H1 (cell line): ENCODE measurements at regions not wholly inside any gene's neighbourhood (a gene's known extent, or its start where the extent isn't known, plus 50 kb on each side); places are given as distances from the start of the nearest gene placed in this dataset.

Experiments
- CTCF ChIA-PET: fragments of 300-600 bp; sonication (Branson Sonifier 250); formaldehyde crosslinking; loops from one replicate; lab custom pipeline; 2021; ENCODE audit not compliant: partially characterized antibody; lab: Charles Lee
- POLR2A ChIA-PET: fragments of 300-600 bp; sonication (Branson Sonifier 250); formaldehyde crosslinking; loops from one replicate; lab custom pipeline; 2021; ENCODE audit warnings: inconsistent platforms; ENCODE audit not compliant: partially characterized antibody; lab: Charles Lee
- DNase-seq, 2 experiments: peaks; one replicate each; pipeline versions ENCODE4 v3.0.0 to v3.0.0-alpha.2; 2010 to 2022; ENCODE audit warnings: low spot score in 2 of 2, low read depth in 1 of 2, mixed read lengths in 1 of 2
- FAIRE-seq: peaks from 2 replicates; lab custom pipeline; 2011; peaks lifted over from hg19 to GRCh38; lab: Jason Lieb, UNC
- H2AFZ ChIP-seq: 2 replicates; pipeline ENCODE4 v1.8.1; 2012; ENCODE audit warnings: low read length, inconsistent platforms
- H2AK5ac ChIP-seq: 2 replicates; pipeline ENCODE4 v1.6.1; 2013; ENCODE audit warnings: low read depth, low read length
- H2BK120ac ChIP-seq: replicated peaks from 2 replicates; pipeline ENCODE3; 2013; ENCODE audit warnings: low read depth, low read length, inconsistent platforms
- H2BK12ac ChIP-seq: 2 replicates; pipeline ENCODE4 v1.6.1; 2013; ENCODE audit warnings: low read depth, low read length
- H2BK15ac ChIP-seq: 2 replicates; pipeline ENCODE4 v1.6.1; 2013; ENCODE audit warnings: low read length
- H2BK20ac ChIP-seq: 2 replicates; pipeline ENCODE4 v1.6.1; 2013; ENCODE audit warnings: low read length
- H2BK5ac ChIP-seq: 2 replicates; pipeline ENCODE4 v1.6.1; 2013; ENCODE audit warnings: low read depth, low read length
- H3K14ac ChIP-seq: 2 replicates; pipeline ENCODE4 v1.6.1; 2013; ENCODE audit warnings: inconsistent platforms; ENCODE audit not compliant: insufficient read length
- H3K18ac ChIP-seq: 2 replicates; pipeline ENCODE4 v1.6.1; 2013; ENCODE audit warnings: low read length; ENCODE audit errors: extremely low read depth
- H3K23ac ChIP-seq: 2 replicates; pipeline ENCODE4 v1.6.1; 2013; ENCODE audit warnings: inconsistent platforms; ENCODE audit not compliant: insufficient read length
- H3K23me2 ChIP-seq: 2 replicates; pipeline ENCODE4 v1.6.1; 2013; ENCODE audit warnings: low read depth, low read length
- H3K27ac ChIP-seq: 2 replicates; pipeline ENCODE4 v1.6.1; 2011; ENCODE audit warnings: low read depth, low read length, inconsistent platforms
- H3K27me3 ChIP-seq, 4 experiments: replicated peaks in 1 of 4; 1 replicate in 1 of 4; 2 replicates in 3 of 4; pipeline versions ENCODE4 v1.6.1 to v1.8.1; 2011 to 2013; ENCODE audit warnings: low read length in 3 of 4, mild to moderate bottlenecking in 3 of 4, inconsistent platforms in 2 of 4, mixed read lengths in 2 of 4, moderate library complexity in 1 of 4; ENCODE audit not compliant: control insufficient read depth in 3 of 4, insufficient read depth in 3 of 4; ENCODE audit errors: extremely low read depth in 1 of 4
- H3K36me3 ChIP-seq, 4 experiments: 2 replicates each; pipeline versions ENCODE4 v1.6.1 to v1.8.1; 2011 to 2013; ENCODE audit warnings: mild to moderate bottlenecking in 4 of 4, low read length in 3 of 4, moderate library complexity in 2 of 4, control low read depth in 1 of 4, inconsistent platforms in 1 of 4; ENCODE audit not compliant: insufficient read depth in 4 of 4, control insufficient read depth in 2 of 4
- H3K4ac ChIP-seq: replicated peaks from 2 replicates; pipeline ENCODE3; 2013; ENCODE audit warnings: low read length, low read depth, mixed read lengths, inconsistent platforms; ENCODE audit not compliant: insufficient read length
- H3K4me1 ChIP-seq, 4 experiments: replicated peaks in 1 of 4; 1 replicate in 1 of 4; 2 replicates in 3 of 4; pipeline versions ENCODE4 v1.6.1 to v1.8.1; 2011 to 2013; ENCODE audit warnings: low read length in 3 of 4, inconsistent platforms in 2 of 4, mixed read lengths in 1 of 4; ENCODE audit not compliant: insufficient read depth in 4 of 4, control insufficient read depth in 3 of 4
- H3K4me2 ChIP-seq, 2 experiments: 2 replicates each; pipeline versions ENCODE4 v1.6.1 to v1.8.1; 2011 to 2013; ENCODE audit warnings: low read depth in 2 of 2, low read length in 2 of 2, control low read depth in 1 of 2, inconsistent platforms in 1 of 2, mild to moderate bottlenecking in 1 of 2; ENCODE audit not compliant: insufficient read depth in 1 of 2
- H3K4me3 ChIP-seq, 4 experiments: fragments of 200-600, 300-600 bp in 1 of 4; sonication (generic), shearing (Covaris generic), sonication (Bioruptor Twin) in 1 of 4; 2 replicates each; pipeline versions ENCODE4 v1.5.1 to v1.8.1; 2011 to 2016; ENCODE audit warnings: low read length in 4 of 4, low read depth in 3 of 4, control low read depth in 2 of 4, inconsistent platforms in 2 of 4, mild to moderate bottlenecking in 2 of 4, mixed read lengths in 1 of 4, moderate library complexity in 1 of 4; ENCODE audit not compliant: insufficient read depth in 2 of 4; ENCODE audit errors: extremely low read depth in 1 of 4
- H3K56ac ChIP-seq: replicated peaks from 2 replicates; pipeline ENCODE3; 2013; ENCODE audit warnings: low read depth, mild to moderate bottlenecking, mixed read lengths, low read length, inconsistent platforms; ENCODE audit not compliant: insufficient read length
- H3K79me1 ChIP-seq: 2 replicates; pipeline ENCODE4 v1.6.1; 2013; ENCODE audit warnings: low read depth, low read length, control low read depth
- H3K79me2 ChIP-seq, 2 experiments: 2 replicates each; pipeline versions ENCODE4 v1.6.1 to v1.8.1; 2012 to 2013; ENCODE audit warnings: low read length in 2 of 2, mild to moderate bottlenecking in 2 of 2, inconsistent platforms in 1 of 2; ENCODE audit not compliant: insufficient read depth in 2 of 2, control insufficient read depth in 1 of 2
- H3K9ac ChIP-seq, 4 experiments: replicated peaks in 1 of 4; 1 replicate in 1 of 4; 2 replicates in 3 of 4; pipeline versions ENCODE4 v1.6.1 to v1.8.1; 2011 to 2013; ENCODE audit warnings: low read depth in 3 of 4, low read length in 3 of 4, control low read depth in 2 of 4, mild to moderate bottlenecking in 2 of 4, moderate library complexity in 2 of 4, inconsistent platforms in 1 of 4; ENCODE audit errors: extremely low read depth in 1 of 4
- H3K9me3 ChIP-seq, 2 experiments: 2 replicates each; pipeline versions ENCODE4 v1.6.1 to v1.8.1; 2012 to 2013; ENCODE audit warnings: mild to moderate bottlenecking in 2 of 2, moderate library complexity in 2 of 2, control low read depth in 1 of 2, inconsistent platforms in 1 of 2, low read depth in 1 of 2, low read length in 1 of 2, mixed read lengths in 1 of 2; ENCODE audit not compliant: insufficient read depth in 2 of 2
- H4K20me1 ChIP-seq, 2 experiments: replicated peaks in 1 of 2; 2 replicates each; pipeline versions ENCODE3 to v1.8.1; 2011 to 2013; ENCODE audit warnings: inconsistent platforms in 2 of 2, low read length in 2 of 2, mild to moderate bottlenecking in 1 of 2; ENCODE audit not compliant: insufficient read depth in 2 of 2, control insufficient read depth in 1 of 2
- H4K5ac ChIP-seq: 2 replicates; pipeline ENCODE4 v1.6.1; 2013; ENCODE audit warnings: low read length, low read depth, mixed read lengths, inconsistent platforms; ENCODE audit not compliant: insufficient read length
- H4K8ac ChIP-seq: 2 replicates; pipeline ENCODE4 v1.8.0; 2013; ENCODE audit warnings: mild to moderate bottlenecking, moderate library complexity, low read length, inconsistent platforms; ENCODE audit not compliant: insufficient read depth; ENCODE audit errors: extremely low read depth
- H4K91ac ChIP-seq: replicated peaks from 2 replicates; pipeline ENCODE3; 2013; ENCODE audit warnings: low read length, mixed read lengths, inconsistent platforms; ENCODE audit not compliant: insufficient read length
- ATF3 ChIP-seq: IDR thresholded peaks from 2 replicates; pipeline ENCODE4 v1.6.1; 2011; ENCODE audit warnings: low read depth, mild to moderate bottlenecking, low read length; ENCODE audit not compliant: insufficient read depth
- CBX5 ChIP-seq: fragments of 300-800, 300-1000 bp; sonication (generic); IDR thresholded peaks from 2 replicates; pipeline ENCODE4 v1.7.1; 2016; ENCODE audit warnings: antibody characterized with exemption, low read length, low read depth
- CBX8 ChIP-seq: fragments of 300-800, 300-1000 bp; sonication (generic); IDR thresholded peaks from 2 replicates; pipeline ENCODE4 v1.7.1; 2016; ENCODE audit warnings: low read depth, low read length, borderline replicate concordance
- EZH2 ChIP-seq: fragments of 200-600 bp; sonication (generic); IDR thresholded peaks from 2 replicates; pipeline ENCODE4 v1.7.1; 2012; ENCODE audit warnings: low read depth, mild to moderate bottlenecking, moderate library complexity, low read length, inconsistent platforms; ENCODE audit not compliant: severe bottlenecking
- HDAC6 ChIP-seq: IDR thresholded peaks from one replicate; pipeline ENCODE4 v1.7.1; 2012; ENCODE audit warnings: low read depth, mild to moderate bottlenecking, inconsistent platforms, low read length, moderate library complexity
- MAX ChIP-seq: IDR thresholded peaks from 2 replicates; pipeline ENCODE4 v1.6.1; 2012; ENCODE audit warnings: inconsistent platforms
- NANOG ChIP-seq: IDR thresholded peaks from 2 replicates; pipeline ENCODE4 v1.6.1; 2011; ENCODE audit warnings: low read length, low read depth, mild to moderate bottlenecking, inconsistent platforms; ENCODE audit not compliant: insufficient read depth, poor library complexity, severe bottlenecking
- POLR2AphosphoS5 ChIP-seq: IDR thresholded peaks from 2 replicates; pipeline ENCODE4 v1.6.1; 2011; ENCODE audit warnings: low read depth, low read length
- RFX5 ChIP-seq: IDR thresholded peaks from 2 replicates; pipeline ENCODE4 v1.6.1; 2011; ENCODE audit warnings: low read depth, low read length, improper control_type of control experiment, borderline replicate concordance
- RXRA ChIP-seq: IDR thresholded peaks from 2 replicates; pipeline ENCODE4 v1.6.1; 2011; ENCODE audit warnings: low read depth, mild to moderate bottlenecking, low read length, moderate library complexity; ENCODE audit not compliant: insufficient read depth
- SP4 ChIP-seq: IDR thresholded peaks from 2 replicates; pipeline ENCODE4 v1.6.1; 2012; ENCODE audit warnings: low read length, inconsistent platforms
- TCF12 ChIP-seq: IDR thresholded peaks from 2 replicates; pipeline ENCODE4 v1.6.1; 2011; ENCODE audit warnings: low read depth, mild to moderate bottlenecking, low read length
- USF2 ChIP-seq: IDR thresholded peaks from 2 replicates; pipeline ENCODE4 v1.6.1; 2011; ENCODE audit warnings: low read length, improper control_type of control experiment
- WGBS, 2 experiments: shearing (Covaris generic) in 1 of 2; methylation state at CpG; one replicate each; pipeline versions ENCODE4 v1.1.6 to v1.1.7; 2013 to 2015; ENCODE audit warnings: low lambda C conversion rate in 2 of 2, mixed read lengths in 2 of 2, inconsistent platforms in 1 of 2, low coverage in 1 of 2, missing lambda C conversion rate in 1 of 2; ENCODE audit not compliant: insufficient replicate concordance in 2 of 2, insufficient coverage in 1 of 2, insufficient read length in 1 of 2; ENCODE audit errors: extremely low coverage in 1 of 2, missing lambda C conversion rate in 1 of 2; 5-methylcytosine and 5-hydroxymethylcytosine counted together

GRCh38 chr17:79224903-79225302 is 150.3 kb downstream of the ENGASE start:
- FAIRE-seq (no peak), DNase-seq (no peak)
- Histone ChIP-seq H2BK120ac (no peak overlapping the region), H3K23ac (no peak overlapping the region), H3K36me3 (no peaks in the 10 kb centered on the region), H2BK15ac (no peak overlapping the region), H3K9me3 (no peaks in the 10 kb centered on the region), H3K79me1 (no peaks in the 10 kb centered on the region), H3K79me2 (no peaks in the 10 kb centered on the region), H4K5ac (no peak overlapping the region), H3K23me2 (peaks cover 7% of the 10 kb centered on the region; the same call in 1 of the 2 replicates), H3K4me1 (peaks cover 0 to 17% (median 14%) of the 10 kb centered on the region in 4 experiments; a peak in 5 of 7 replicates), H3K4me2 (no peak overlapping the region), H2BK5ac (no peak overlapping the region), H3K9ac (no peak overlapping the region), H3K14ac (no peak overlapping the region), H2AK5ac (no peak overlapping the region), H3K56ac (no peak overlapping the region), H3K27me3 (no peaks in the 10 kb centered on the region; a peak in 1 of 7 replicates), H2BK20ac (no peak overlapping the region), H2BK12ac (no peak overlapping the region), H3K4ac (no peak overlapping the region), H3K18ac (no peak overlapping the region), H4K91ac (no peak overlapping the region), H4K8ac (no peak overlapping the region), H3K4me3 (no peak overlapping the region), H3K27ac (no peak overlapping the region), H2AFZ (no peak overlapping the region), H4K20me1 (no peaks in the 10 kb centered on the region)
- ChIA-PET CTCF (interaction anchor here (0.9 to 2.2 kb wide), 5 partner anchors 8 to 33 kb away, joined by 3 to 7 read pairs (median 3); no protein-coding TSS in a partner anchor), POLR2A (interaction anchor here (1.0 kb wide), 1 partner anchor 24 kb away, joined by 3 read pairs; no protein-coding TSS in a partner anchor)
- WGBS, 2 experiments: 90% methylated on average over 5 of the region's 5 CpGs; no CpG with 5 or more reads in 1 of the 2 experiments
- no peak for TF ChIP-seq EZH2
- no peak for TF ChIP-seq ATF3
- TF ChIP-seq HDAC6: no peak
- no peak for TF ChIP-seq CBX5
- no peak for TF ChIP-seq POLR2AphosphoS5
- TF ChIP-seq TCF12: no peak
- TF ChIP-seq SP4: no peak
- no peak for TF ChIP-seq CBX8
- no peak for TF ChIP-seq USF2
- TF ChIP-seq RXRA: no peak
- no peak for TF ChIP-seq MAX
- TF ChIP-seq NANOG: no peak
- no peak for TF ChIP-seq RFX5
